T-cell (primary cell): ENCODE measurements at regions not wholly inside any gene's neighbourhood (a gene's known extent, or its start where the extent isn't known, plus 50 kb on each side); places are given as distances from the start of the nearest gene placed in this dataset.

Source experiments
- ATAC-seq, 4 experiments: fragments of 200-7000 bp in 3 of 4; fragments of 150-1000 bp in 1 of 4; cut with Tn5 transposase; replicated peaks in 1 of 4; 1 replicate in 3 of 4; 2 replicates in 1 of 4; pipeline ENCODE4 v1.10.0; 2021; ENCODE audit warnings: moderate library complexity in 3 of 4, mild to moderate bottlenecking in 2 of 4, moderate number of reproducible peaks in 1 of 4
- CTCF ChIA-PET, 2 donors: fragments of 300-600 bp; sonication (Branson Sonifier 250); formaldehyde crosslinking; loops; one replicate each; lab custom pipeline; 2022; ENCODE audit warnings: antibody characterized with exemption in 2 of 2; lab: Charles Lee
- POLR2A ChIA-PET, 2 donors: fragments of 300-600 bp; sonication (Branson Sonifier 250); formaldehyde crosslinking; loops; one replicate each; lab custom pipeline; 2022; ENCODE audit warnings: antibody characterized with exemption in 2 of 2; lab: Charles Lee
- DNase-seq, 35 experiments: peaks; one replicate each; pipeline versions ENCODE4 v3.0.0 to v3.0.0-alpha.2; 2013 to 2023
- H3K27ac ChIP-seq: one replicate; pipeline ENCODE4 v1.5.1; 2013; ENCODE audit warnings: low read length
- H3K27me3 ChIP-seq, 2 experiments: replicated peaks in 1 of 2; 1 replicate in 1 of 2; 2 replicates in 1 of 2; pipeline versions ENCODE4 v1.6.1 to v1.7.0; 2013; ENCODE audit warnings: low read length in 1 of 2, mixed read lengths in 1 of 2; ENCODE audit not compliant: control insufficient read depth in 2 of 2, insufficient read depth in 2 of 2; ENCODE audit errors: extremely low read depth in 1 of 2
- H3K36me3 ChIP-seq, 2 donors: 1 replicate in 1 of 2; 2 replicates in 1 of 2; pipeline versions ENCODE4 v1.6.1 to v1.7.0; 2013; ENCODE audit warnings: low read length in 1 of 2; ENCODE audit not compliant: control insufficient read depth in 2 of 2, insufficient read depth in 1 of 2; ENCODE audit errors: extremely low read depth in 1 of 2
- H3K4me1 ChIP-seq, 2 experiments: 1 replicate in 1 of 2; 2 replicates in 1 of 2; pipeline versions ENCODE4 v1.6.1 to v1.7.0; 2013; ENCODE audit warnings: low read length in 2 of 2, mixed read lengths in 1 of 2; ENCODE audit not compliant: insufficient read depth in 2 of 2, control insufficient read depth in 1 of 2; ENCODE audit errors: extremely low read depth in 1 of 2
- H3K4me3 ChIP-seq, 2 donors: 1 replicate in 1 of 2; 2 replicates in 1 of 2; pipeline versions ENCODE4 v1.5.1 to v1.7.0; 2013; ENCODE audit warnings: mild to moderate bottlenecking in 2 of 2, low read length in 1 of 2, moderate library complexity in 1 of 2; ENCODE audit not compliant: control insufficient read depth in 1 of 2; ENCODE audit errors: extremely low read depth in 1 of 2
- H3K9me3 ChIP-seq: 2 replicates; pipeline ENCODE4 v1.7.0; 2013
- H3K27ac Mint-ChIP-seq, 2 donors: one replicate each; pipeline ENCODE4 v1.8.0; 2020 to 2021; ENCODE audit warnings: mild to moderate bottlenecking in 2 of 2, mixed read lengths in 2 of 2
- H3K27me3 Mint-ChIP-seq, 2 donors: one replicate each; pipeline ENCODE4 v1.8.0; 2021 to 2022; ENCODE audit warnings: mixed read lengths in 2 of 2
- H3K36me3 Mint-ChIP-seq: one replicate; pipeline ENCODE4 v1.8.0; 2021; ENCODE audit warnings: mixed read lengths
- H3K4me1 Mint-ChIP-seq, 3 donors: one replicate each; pipeline ENCODE4 v1.8.0; 2020 to 2022; ENCODE audit warnings: mixed read lengths in 3 of 3, mild to moderate bottlenecking in 1 of 3
- H3K4me3 Mint-ChIP-seq, 3 donors: one replicate each; pipeline ENCODE4 v1.8.0; 2020 to 2022; ENCODE audit warnings: mild to moderate bottlenecking in 3 of 3, mixed read lengths in 3 of 3, moderate library complexity in 3 of 3
- H3K9me3 Mint-ChIP-seq, 3 donors: one replicate each; pipeline ENCODE4 v1.8.0; 2020 to 2022; ENCODE audit warnings: mixed read lengths in 3 of 3
- WGBS: methylation state at CpG from one replicate; pipeline ENCODE4 v1.1.5; 2013; ENCODE audit warnings: missing lambda C conversion rate; ENCODE audit not compliant: insufficient coverage; 5-methylcytosine and 5-hydroxymethylcytosine counted together

- Histone ChIP-seq H3K4me3 (no peak overlapping the region), H3K4me1 (no peaks in the 10 kb centered on the region), H3K36me3 (no peaks in the 10 kb centered on the region), H3K27me3 (no peaks in the 10 kb centered on the region), H3K27ac (no peak overlapping the region), H3K9me3 (no peaks in the 10 kb centered on the region)
- peaks cover 0 to 4% of the 10 kb centered on the region in 2 donors for H3K27me3 Mint-ChIP-seq
- no peak for DNase-seq
- no CpG with 5 or more reads among the region's 7 CpGs for WGBS
- no peaks in the 10 kb centered on the region for H3K36me3 Mint-ChIP-seq
- H3K9me3 Mint-ChIP-seq, result no peaks in the 10 kb centered on the region
- ChIA-PET POLR2A (no interaction called here), CTCF (no interaction called here)
- H3K27ac Mint-ChIP-seq, result no peak overlapping the region
- no peaks in the 10 kb centered on the region for H3K4me1 Mint-ChIP-seq
- no peak for ATAC-seq
- H3K4me3 Mint-ChIP-seq, result no peak overlapping the region
Observed at GRCh38 chr12:75760573-75761294, 249.3 kb upstream of the KRR1 start.

GRCh38 chr12:75759842-75760572 is 248.6 kb upstream of the KRR1 start:
- CTCF ChIA-PET, result no interaction called here
- ATAC-seq, result no peak
- POLR2A ChIA-PET, result interaction anchor here (0.7 to 1.0 kb wide), 2 partner anchors 88 to 189 kb away, joined by 4 to 9 read pairs; no protein-coding TSS in a partner anchor

GRCh38 chr12:75759196-75759595 is 247.8 kb upstream of the KRR1 start:
- Histone ChIP-seq H3K4me1 (no peaks in the 10 kb centered on the region), H3K4me3 (no peak overlapping the region), H3K9me3 (no peaks in the 10 kb centered on the region), H3K27me3 (no peaks in the 10 kb centered on the region), H3K27ac (no peak overlapping the region), H3K36me3 (no peaks in the 10 kb centered on the region)
- Mint-ChIP-seq H3K9me3 (no peaks in the 10 kb centered on the region), H3K4me1 (peaks cover 0 to 9% (median 8%) of the 10 kb centered on the region in 3 donors), H3K36me3 (no peaks in the 10 kb centered on the region), H3K4me3 (no peak overlapping the region), H3K27ac (no peak overlapping the region), H3K27me3 (peaks cover 0 to 3% of the 10 kb centered on the region in 2 donors)
- ChIA-PET POLR2A (interaction anchor here in 1 of 2 donors (1.0 kb wide), 1 partner anchor 89 kb away, joined by 4 read pairs; no protein-coding TSS in a partner anchor), CTCF (no interaction called here)
- DNase-seq (no peak), ATAC-seq (no peak)
- 67% methylated on average over 3 of the region's 4 CpGs for WGBS

More at GRCh38 chr12:75759842-75760572, 248.6 kb upstream of the KRR1 start:
- 100% methylated on average over 1 of the region's 3 CpGs for WGBS
- Mint-ChIP-seq H3K4me1 (peaks cover 0 to 3% (median under 1%) of the 10 kb centered on the region in 3 donors), H3K4me3 (no peak overlapping the region), H3K9me3 (no peaks in the 10 kb centered on the region), H3K27ac (no peak overlapping the region), H3K36me3 (no peaks in the 10 kb centered on the region), H3K27me3 (peaks cover 0 to 3% of the 10 kb centered on the region in 2 donors)
- DNase-seq, result no peak
- H3K9me3 ChIP-seq, result no peaks in the 10 kb centered on the region
- no peaks in the 10 kb centered on the region for H3K36me3 ChIP-seq
- no peak overlapping the region for H3K27ac ChIP-seq
- no peaks in the 10 kb centered on the region for H3K27me3 ChIP-seq
- H3K4me1 ChIP-seq, result no peaks in the 10 kb centered on the region
- no peak overlapping the region for H3K4me3 ChIP-seq

GRCh38 chr12:75756771-75757170 is 245.4 kb upstream of the KRR1 start:
- no peaks in the 10 kb centered on the region for H3K36me3 ChIP-seq
- Mint-ChIP-seq H3K9me3 (no peaks in the 10 kb centered on the region), H3K27ac (no peak overlapping the region), H3K4me1 (peaks cover 0 to 13% (median 9%) of the 10 kb centered on the region in 3 donors), H3K36me3 (no peaks in the 10 kb centered on the region), H3K4me3 (no peak overlapping the region), H3K27me3 (peaks cover 0 to 3% of the 10 kb centered on the region in 2 donors)
- no peaks in the 10 kb centered on the region for H3K27me3 ChIP-seq
- no peaks in the 10 kb centered on the region for H3K4me1 ChIP-seq
- POLR2A ChIA-PET, result interaction anchor here in 1 of 2 donors (0.6 kb wide), 1 partner anchor 41 kb away, joined by 4 read pairs; no protein-coding TSS in a partner anchor
- H3K9me3 ChIP-seq, result no peaks in the 10 kb centered on the region
- ATAC-seq (no peak), DNase-seq (no peak)
- no CpG with 5 or more reads among the region's 3 CpGs for WGBS
- CTCF ChIA-PET, result interaction anchor here in 1 of 2 donors (0.6 kb wide), 1 partner anchor 61 kb away, joined by 4 read pairs; no protein-coding TSS in a partner anchor
- no peak overlapping the region for H3K27ac ChIP-seq
- no peak overlapping the region for H3K4me3 ChIP-seq

GRCh38 chr12:75756111-75756510 is 244.7 kb upstream of the KRR1 start:
- H3K36me3 ChIP-seq, result no peaks in the 10 kb centered on the region
- ATAC-seq (no peak), DNase-seq (no peak)
- Mint-ChIP-seq H3K27me3 (peaks cover 0 to 3% of the 10 kb centered on the region in 2 donors), H3K36me3 (no peaks in the 10 kb centered on the region), H3K4me3 (no peak overlapping the region), H3K27ac (no peak overlapping the region), H3K9me3 (no peaks in the 10 kb centered on the region), H3K4me1 (peaks cover 0 to 13% (median 9%) of the 10 kb centered on the region in 3 donors)
- ChIA-PET POLR2A (no interaction called here), CTCF (no interaction called here)
- H3K9me3 ChIP-seq, result no peaks in the 10 kb centered on the region
- no peaks in the 10 kb centered on the region for H3K27me3 ChIP-seq
- H3K4me3 ChIP-seq, result no peak overlapping the region
- H3K4me1 ChIP-seq, result no peaks in the 10 kb centered on the region
- no peak overlapping the region for H3K27ac ChIP-seq

GRCh38 chr12:75754698-75755097 is 243.3 kb upstream of the KRR1 start:
- no peak overlapping the region for H3K27ac ChIP-seq
- H3K27me3 ChIP-seq, result no peaks in the 10 kb centered on the region
- H3K4me1 Mint-ChIP-seq, result peaks cover 0 to 13% (median 9%) of the 10 kb centered on the region in 3 donors
- no peaks in the 10 kb centered on the region for H3K9me3 ChIP-seq
- no peak overlapping the region for H3K27ac Mint-ChIP-seq
- H3K27me3 Mint-ChIP-seq, result peaks cover 0 to 3% of the 10 kb centered on the region in 2 donors
- ChIA-PET CTCF (no interaction called here), POLR2A (interaction anchor here (0.6 kb wide), 2 partner anchors 15 to 111 kb away, joined by 3 to 4 read pairs; no protein-coding TSS in a partner anchor)
- no peak overlapping the region for H3K4me3 Mint-ChIP-seq
- H3K36me3 Mint-ChIP-seq, result no peaks in the 10 kb centered on the region
- H3K4me3 ChIP-seq, result no peak overlapping the region
- DNase-seq (no peak), ATAC-seq (no peak)
- no peaks in the 10 kb centered on the region for H3K4me1 ChIP-seq
- H3K9me3 Mint-ChIP-seq, result no peaks in the 10 kb centered on the region
- no peaks in the 10 kb centered on the region for H3K36me3 ChIP-seq
